ENCODE measurements at regions not wholly inside any gene's neighbourhood (a gene's known extent, or its start where the extent isn't known, plus 50 kb on each side); places are given as distances from the start of the nearest gene placed in this dataset.

DNA sequence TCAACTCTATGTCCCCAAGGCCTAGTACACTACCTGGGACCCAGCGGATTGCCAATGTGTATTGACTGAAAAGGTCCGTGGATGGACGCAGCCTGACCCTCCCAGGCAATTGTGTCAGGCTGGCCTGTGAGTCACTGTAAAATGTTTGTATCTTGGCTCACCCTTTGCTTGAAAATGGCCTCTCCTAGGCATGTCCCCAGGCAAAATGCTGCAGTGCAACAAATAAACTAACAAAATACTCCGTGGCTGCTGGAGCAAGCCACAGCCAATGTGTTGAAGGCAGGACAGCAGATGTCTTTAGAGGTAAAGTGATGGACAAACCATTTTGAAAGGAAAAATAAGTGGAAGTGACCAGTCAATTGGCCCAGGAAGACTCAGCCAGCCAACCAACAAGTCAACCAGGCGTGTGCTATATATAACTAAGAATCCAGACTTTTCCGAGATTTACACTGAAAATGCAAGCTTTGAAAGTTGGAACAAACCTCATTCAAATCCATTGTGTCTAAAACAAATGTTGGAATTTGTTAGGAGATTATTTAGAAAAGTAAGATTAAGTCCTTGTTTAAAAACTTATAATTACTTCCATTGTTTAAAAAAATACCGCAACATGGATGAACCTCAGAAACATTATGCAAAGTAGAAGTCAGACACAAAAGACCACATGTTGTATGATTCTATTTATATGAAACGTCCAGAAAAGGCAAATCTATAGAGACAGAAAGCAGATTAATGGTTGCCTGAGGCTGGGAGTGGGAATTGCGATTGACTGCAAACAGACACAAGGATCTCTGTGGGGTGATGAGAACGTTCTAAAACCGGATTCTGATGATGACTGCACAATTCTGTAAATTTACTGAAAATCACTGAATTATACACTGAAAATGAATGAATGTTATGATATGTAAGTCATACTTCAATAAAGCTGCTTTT lies 191.2 kb downstream of the TLE3 start:
- no peak for TF ChIP-seq POLR2AphosphoS5 (IDR thresholded peaks at IDR 0.05; ENCODE audit: low read depth, low read length)
- no peak for TF ChIP-seq CTCF (IDR thresholded peaks at IDR 0.05)
